ENCODE measurements at regions not wholly inside any gene's neighbourhood (a gene's known extent, or its start where the extent isn't known, plus 50 kb on each side); places are given as distances from the start of the nearest gene placed in this dataset.

GRCh38 chr2:39512941-39513340 is 75.9 kb upstream of the MAP4K3 start:
- H3K27me3 ChIP-seq (ENCODE audit: control insufficient read depth, insufficient read depth, low read length): no peaks in the 10 kb centered on the region
- peak overlapping the region; percentile 73 for H3K27ac ChIP-seq (ENCODE audit: low read length)
- no peaks in the 10 kb centered on the region for H3K9me3 ChIP-seq (replicated peaks; ENCODE audit: control insufficient read depth, low read depth, low read length)
- H3K4me1 ChIP-seq (ENCODE audit: control insufficient read depth, insufficient read depth, low read length): peaks cover 51% of the 10 kb centered on the region
- no peak for DNase-seq
- no peak overlapping the region for H3K4me3 ChIP-seq (ENCODE audit: low read length)
- no CpG with 5 or more reads among the region's 6 CpGs for WGBS (ENCODE audit: insufficient coverage)
- no peaks in the 10 kb centered on the region for H3K36me3 ChIP-seq (ENCODE audit: control insufficient read depth, insufficient read depth, low read length)

DNA sequence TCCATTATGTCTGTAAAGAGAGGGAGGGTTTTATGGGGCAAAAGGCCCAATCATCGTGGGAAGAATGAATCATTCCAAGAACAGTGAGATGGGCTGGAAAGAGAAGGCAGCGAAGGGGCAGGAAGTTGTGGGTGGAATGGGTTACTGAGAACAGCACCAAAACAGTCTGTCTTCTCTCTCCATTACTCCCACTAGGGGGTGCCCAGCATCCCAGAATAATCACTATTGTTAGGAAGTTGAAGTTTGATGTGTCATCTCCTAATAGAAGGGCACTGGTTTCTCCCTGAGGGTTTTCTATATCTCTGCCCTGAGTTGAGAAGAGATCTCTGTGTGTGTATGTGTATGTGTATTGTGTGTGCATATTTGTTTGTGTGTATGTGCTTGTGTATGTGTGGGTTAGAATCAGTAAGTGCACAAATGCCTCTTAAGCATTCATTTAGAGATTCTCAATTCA is 76.6 kb upstream of the MAP4K3 start:
- peak overlapping the region; percentile 58 for H3K27ac ChIP-seq (ENCODE audit: low read length)
- no peak overlapping the region for H3K4me3 ChIP-seq (ENCODE audit: low read length)
- no peaks in the 10 kb centered on the region for H3K9me3 ChIP-seq (replicated peaks; ENCODE audit: control insufficient read depth, low read depth, low read length)
- peaks cover 51% of the 10 kb centered on the region for H3K4me1 ChIP-seq (ENCODE audit: control insufficient read depth, insufficient read depth, low read length)
- peak; percentile 79 for DNase-seq
- 0% methylated on average over 1 of the region's 2 CpGs for WGBS (ENCODE audit: insufficient coverage)
- H3K27me3 ChIP-seq (ENCODE audit: control insufficient read depth, insufficient read depth, low read length): no peaks in the 10 kb centered on the region
- no peaks in the 10 kb centered on the region for H3K36me3 ChIP-seq (ENCODE audit: control insufficient read depth, insufficient read depth, low read length)

DNA sequence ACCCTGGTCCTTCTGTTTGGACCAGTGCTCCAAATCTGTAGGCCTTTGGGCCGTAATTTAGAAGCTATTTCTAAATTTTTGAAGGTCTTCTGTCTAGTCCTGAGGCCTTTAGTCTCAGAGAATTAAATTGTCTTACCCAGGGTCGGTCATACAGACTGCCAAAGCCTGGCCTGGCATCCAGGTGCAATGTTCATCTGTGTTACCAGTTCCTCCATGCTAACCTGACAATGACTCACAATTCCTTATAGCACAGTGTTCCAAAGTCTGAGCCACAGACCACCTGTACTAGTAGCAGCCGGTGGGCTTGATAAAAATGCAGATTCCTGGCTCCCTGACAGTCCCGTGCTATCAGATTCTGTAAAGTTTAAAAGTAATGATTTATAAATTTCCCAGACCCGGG is 77.7 kb upstream of the MAP4K3 start:
- 89% methylated on average over 3 of the region's 5 CpGs for WGBS (ENCODE audit: insufficient coverage)
- Histone ChIP-seq H3K36me3 (ENCODE audit: control insufficient read depth, insufficient read depth, low read length) (no peaks in the 10 kb centered on the region), H3K4me3 (ENCODE audit: low read length) (no peak overlapping the region), H3K27me3 (ENCODE audit: control insufficient read depth, insufficient read depth, low read length) (no peaks in the 10 kb centered on the region), H3K27ac (ENCODE audit: low read length) (no peak overlapping the region), H3K4me1 (ENCODE audit: control insufficient read depth, insufficient read depth, low read length) (peaks cover 51% of the 10 kb centered on the region), H3K9me3 (replicated peaks; ENCODE audit: control insufficient read depth, low read depth, low read length) (no peaks in the 10 kb centered on the region)
- no peak for DNase-seq

DNA sequence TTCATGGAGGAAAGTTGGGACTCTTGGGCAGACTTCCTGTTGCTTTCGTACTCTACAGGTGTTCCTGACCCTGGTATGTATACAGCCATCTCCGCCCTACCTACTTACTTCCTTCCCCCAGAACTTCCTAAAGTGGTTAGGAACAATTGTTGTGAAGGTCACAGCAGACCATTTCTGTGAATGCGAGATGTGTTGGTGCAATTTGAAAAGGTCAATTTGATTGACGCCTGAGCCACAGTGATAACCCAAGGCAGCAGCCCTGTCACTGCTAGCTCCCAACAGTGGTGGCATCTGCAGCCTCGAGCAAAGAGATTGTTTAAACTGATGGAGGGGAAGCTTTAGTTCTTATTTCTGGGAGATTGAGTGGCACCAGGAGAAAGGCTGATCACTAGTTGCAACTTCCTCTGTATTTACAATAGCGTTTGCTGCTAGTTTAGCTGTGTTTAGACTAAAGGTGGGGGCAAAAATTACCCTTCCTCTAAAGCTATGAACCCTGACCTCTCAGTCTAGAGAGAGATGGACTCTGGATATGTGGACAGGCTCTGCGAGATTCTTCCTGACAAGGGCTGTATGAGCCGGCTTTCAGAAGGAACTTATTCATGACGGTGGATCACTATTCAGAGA is 78.3 kb upstream of the MAP4K3 start:
- DNase-seq: no peak
- 94% methylated on average over 2 of the region's 9 CpGs for WGBS (ENCODE audit: insufficient coverage)
- Histone ChIP-seq H3K4me1 (ENCODE audit: control insufficient read depth, insufficient read depth, low read length) (peaks cover 46% of the 10 kb centered on the region), H3K9me3 (replicated peaks; ENCODE audit: control insufficient read depth, low read depth, low read length) (no peaks in the 10 kb centered on the region), H3K27me3 (ENCODE audit: control insufficient read depth, insufficient read depth, low read length) (no peaks in the 10 kb centered on the region), H3K27ac (ENCODE audit: low read length) (peak overlapping the region; percentile 52), H3K4me3 (ENCODE audit: low read length) (no peak overlapping the region), H3K36me3 (ENCODE audit: control insufficient read depth, insufficient read depth, low read length) (no peaks in the 10 kb centered on the region)

GRCh38 chr2:39515897-39516346 is 78.8 kb upstream of the MAP4K3 start:
- Histone ChIP-seq H3K36me3 (ENCODE audit: control insufficient read depth, insufficient read depth, low read length) (no peaks in the 10 kb centered on the region), H3K27ac (ENCODE audit: low read length) (peak overlapping the region; percentile 52), H3K4me3 (ENCODE audit: low read length) (no peak overlapping the region), H3K4me1 (ENCODE audit: control insufficient read depth, insufficient read depth, low read length) (peaks cover 44% of the 10 kb centered on the region), H3K27me3 (ENCODE audit: control insufficient read depth, insufficient read depth, low read length) (no peaks in the 10 kb centered on the region), H3K9me3 (replicated peaks; ENCODE audit: control insufficient read depth, low read depth, low read length) (no peaks in the 10 kb centered on the region)
- DNase-seq: no peak
- WGBS (ENCODE audit: insufficient coverage): 93% methylated on average over 3 of the region's 6 CpGs

DNA sequence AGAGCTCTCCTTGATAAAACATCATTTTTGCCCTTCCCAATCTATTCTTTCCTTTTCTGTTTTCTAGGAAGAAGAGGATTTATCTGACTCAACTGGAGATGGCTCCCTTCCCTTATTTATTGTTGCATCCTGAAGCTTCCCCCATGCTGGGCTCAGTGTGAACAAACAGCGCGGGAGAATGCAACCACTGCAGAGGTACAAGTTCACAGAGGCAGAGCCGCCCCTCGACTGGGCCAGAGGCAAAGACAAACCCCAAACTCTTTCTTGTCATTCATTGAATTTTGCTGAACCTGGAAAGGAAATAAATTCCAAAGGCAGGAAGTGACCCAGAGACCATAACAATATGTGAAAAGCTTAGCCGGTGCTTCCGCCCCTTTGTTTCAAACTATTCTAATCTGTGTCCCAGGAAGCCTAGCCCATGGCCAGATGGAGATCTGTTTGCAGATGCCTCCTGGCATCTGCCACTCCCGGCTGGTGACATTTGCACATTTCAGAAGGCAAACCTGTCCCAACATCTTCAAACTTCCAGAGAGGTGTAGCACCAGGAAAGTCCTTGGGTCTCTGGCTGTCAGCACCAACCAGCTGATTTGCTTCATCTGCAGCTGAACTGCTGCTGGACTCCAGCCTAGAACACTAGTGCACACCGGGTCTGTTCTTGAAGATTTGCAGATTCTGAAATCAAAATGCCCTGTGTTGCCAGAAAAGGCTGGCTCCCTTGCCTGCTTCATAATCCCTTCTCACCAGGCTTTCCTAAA is 79.4 kb upstream of the MAP4K3 start:
- no peaks in the 10 kb centered on the region for H3K27me3 ChIP-seq (ENCODE audit: control insufficient read depth, insufficient read depth, low read length)
- H3K9me3 ChIP-seq (replicated peaks; ENCODE audit: control insufficient read depth, low read depth, low read length): peaks cover 3% of the 10 kb centered on the region
- H3K4me1 ChIP-seq (ENCODE audit: control insufficient read depth, insufficient read depth, low read length): peaks cover 38% of the 10 kb centered on the region
- 34% methylated on average over 8 of the region's 8 CpGs for WGBS (ENCODE audit: insufficient coverage)
- peaks cover 1% of the 10 kb centered on the region for H3K36me3 ChIP-seq (ENCODE audit: control insufficient read depth, insufficient read depth, low read length)
- H3K4me3 ChIP-seq (ENCODE audit: low read length): no peak overlapping the region
- H3K27ac ChIP-seq (ENCODE audit: low read length): peak overlapping the region; percentile 56
- DNase-seq: peak; percentile 55

GRCh38 chr2:39517102-39517436 is 80.0 kb upstream of the MAP4K3 start:
- Histone ChIP-seq H3K4me1 (ENCODE audit: control insufficient read depth, insufficient read depth, low read length) (peaks cover 35% of the 10 kb centered on the region), H3K36me3 (ENCODE audit: control insufficient read depth, insufficient read depth, low read length) (peaks cover 3% of the 10 kb centered on the region)

DNA sequence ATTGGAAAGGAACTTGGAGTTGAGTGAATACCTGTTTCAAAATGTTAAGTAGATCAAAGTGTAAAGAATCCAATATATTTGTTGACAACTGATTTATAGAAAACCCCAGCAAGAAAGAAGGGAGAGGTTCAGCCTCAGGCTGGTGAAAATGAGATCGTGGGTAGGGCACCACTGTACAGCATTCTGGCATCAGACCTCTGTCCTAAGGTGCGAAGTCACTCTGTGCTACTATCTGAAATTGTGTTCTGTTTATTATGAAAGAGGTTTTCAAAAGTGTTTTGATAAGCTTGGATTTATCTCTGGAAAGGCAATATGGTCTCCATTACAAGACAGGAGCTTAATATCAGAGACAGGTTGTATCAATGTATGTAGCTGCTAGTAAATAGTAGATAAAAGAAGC is 80.5 kb upstream of the MAP4K3 start:
- H3K4me1 ChIP-seq (ENCODE audit: control insufficient read depth, insufficient read depth, low read length): peaks cover 32% of the 10 kb centered on the region

More at GRCh38 chr2:39517102-39517436, 80.0 kb upstream of the MAP4K3 start:
- WGBS (ENCODE audit: insufficient coverage): no CpG with 5 or more reads among the region's 2 CpGs
- Histone ChIP-seq H3K27ac (ENCODE audit: low read length) (peak overlapping the region; percentile 56), H3K27me3 (ENCODE audit: control insufficient read depth, insufficient read depth, low read length) (no peaks in the 10 kb centered on the region), H3K9me3 (replicated peaks; ENCODE audit: control insufficient read depth, low read depth, low read length) (peaks cover 8% of the 10 kb centered on the region), H3K4me3 (ENCODE audit: low read length) (no peak overlapping the region)
- no peak for DNase-seq

DNA sequence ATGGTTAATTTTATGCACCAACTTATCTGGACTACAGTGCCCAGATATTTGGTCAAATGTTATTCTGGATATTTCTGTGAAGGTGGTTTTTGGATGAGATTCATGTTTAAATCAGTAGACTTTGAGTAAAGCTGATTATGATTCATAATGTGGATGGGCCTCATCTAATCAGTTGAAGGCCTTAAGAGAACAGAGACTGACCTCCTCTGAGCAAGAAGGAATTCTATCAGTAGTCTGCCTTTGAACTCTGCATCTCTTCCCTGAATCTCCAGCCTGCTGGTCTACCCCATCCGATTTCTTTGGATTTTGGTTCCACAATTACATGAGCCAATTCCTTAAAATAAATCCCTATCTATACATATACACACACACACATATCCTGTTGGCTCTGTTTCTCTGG is 82.8 kb upstream of the MAP4K3 start:
- Histone ChIP-seq H3K36me3 (ENCODE audit: control insufficient read depth, insufficient read depth, low read length) (peaks cover 3% of the 10 kb centered on the region), H3K9me3 (replicated peaks; ENCODE audit: control insufficient read depth, low read depth, low read length) (peaks cover 8% of the 10 kb centered on the region), H3K27ac (ENCODE audit: low read length) (no peak overlapping the region), H3K4me1 (ENCODE audit: control insufficient read depth, insufficient read depth, low read length) (peaks cover 25% of the 10 kb centered on the region), H3K27me3 (ENCODE audit: control insufficient read depth, insufficient read depth, low read length) (no peaks in the 10 kb centered on the region), H3K4me3 (ENCODE audit: low read length) (no peak overlapping the region)
- DNase-seq: no peak
- WGBS (ENCODE audit: insufficient coverage): no CpG with 5 or more reads among the region's 1 CpG

More for the DNA sequence above, 80.5 kb upstream of the MAP4K3 start:
- Histone ChIP-seq H3K27ac (ENCODE audit: low read length) (peak overlapping the region; percentile 59), H3K27me3 (ENCODE audit: control insufficient read depth, insufficient read depth, low read length) (no peaks in the 10 kb centered on the region), H3K36me3 (ENCODE audit: control insufficient read depth, insufficient read depth, low read length) (peaks cover 3% of the 10 kb centered on the region), H3K4me3 (ENCODE audit: low read length) (no peak overlapping the region), H3K9me3 (replicated peaks; ENCODE audit: control insufficient read depth, low read depth, low read length) (peaks cover 8% of the 10 kb centered on the region)
- no peak for DNase-seq
- 100% methylated on average over 2 of the region's 2 CpGs for WGBS (ENCODE audit: insufficient coverage)

GRCh38 chr2:39521876-39522517 is 84.9 kb upstream of the MAP4K3 start:
- H3K4me3 ChIP-seq (ENCODE audit: low read length): no peak overlapping the region
- peaks cover 3% of the 10 kb centered on the region for H3K36me3 ChIP-seq (ENCODE audit: control insufficient read depth, insufficient read depth, low read length)
- peaks cover 8% of the 10 kb centered on the region for H3K9me3 ChIP-seq (replicated peaks; ENCODE audit: control insufficient read depth, low read depth, low read length)
- H3K27ac ChIP-seq (ENCODE audit: low read length): no peak overlapping the region
- DNase-seq: no peak
- 81% methylated on average over 3 of the region's 4 CpGs for WGBS (ENCODE audit: insufficient coverage)
- H3K4me1 ChIP-seq (ENCODE audit: control insufficient read depth, insufficient read depth, low read length): peaks cover 24% of the 10 kb centered on the region
- H3K27me3 ChIP-seq (ENCODE audit: control insufficient read depth, insufficient read depth, low read length): no peaks in the 10 kb centered on the region

Measured in muscle of leg (tissue), 3 donors.